ENCODE measurements at regions not wholly inside any gene's neighbourhood (a gene's known extent, or its start where the extent isn't known, plus 50 kb on each side); places are given as distances from the start of the nearest gene placed in this dataset.

GRCh38 chr2:195108182-195108581, 548.8 kb upstream of the SLC39A10 start:
- POLR2A ChIA-PET, result no interaction called here
- no peak overlapping the region for H3K4me2 ChIP-seq (ENCODE audit: low read length)

More at GRCh38 chr2:195108182-195108581, 548.8 kb upstream of the SLC39A10 start:
- no peak overlapping the region for H3K27ac ChIP-seq (ENCODE audit: low read depth, low read length)
- intact Hi-C loops (cut with micrococcal nuclease), result no loop called here
- H3K27me3 ChIP-seq (ENCODE audit: insufficient read depth, low read length), result no peaks in the 10 kb centered on the region
- no peaks in the 10 kb centered on the region for H4K20me1 ChIP-seq (ENCODE audit: insufficient read depth)
- BruUV-seq (replicated peaks), result no TSS peak
- H2AFZ ChIP-seq (ENCODE audit: low read depth, low read length, poor library complexity, severe bottlenecking), result no peak overlapping the region
- H3K4me3 ChIP-seq (replicated peaks in 1 of 2; ENCODE audit: low read depth in 1 of 2, low read length in 2 of 2), result no peak overlapping the region
- H3K36me3 ChIP-seq (ENCODE audit: control insufficient read depth in 1 of 2, insufficient read depth in 2 of 2, low read length in 2 of 2), result no peaks in the 10 kb centered on the region
- no peaks in the 10 kb centered on the region for H3K4me1 ChIP-seq (ENCODE audit: control insufficient read depth in 1 of 2, insufficient read depth in 2 of 2, low read length in 2 of 2)
- CTCF ChIA-PET, result no interaction called here
- RAD21 ChIA-PET (ENCODE audit: low non-redundant PET in 1 of 2, low total read pairs in 2 of 2, uncharacterized antibody in 2 of 2, unreplicated experiment in 2 of 2), result interaction anchor here in 1 of 2 experiments (0.7 kb wide), 1 partner anchor 294 kb away, joined by 5 read pairs; no protein-coding TSS in a partner anchor
- no peak for DNase-seq (ENCODE audit: low read depth, low spot score)
- no peaks in the 10 kb centered on the region for H3K79me2 ChIP-seq (ENCODE audit: insufficient read depth, low read length)
- no peak for TF ChIP-seq FOSL1 (IDR thresholded peaks at IDR 0.05; ENCODE audit: low read depth)
- TF ChIP-seq RAD21 (IDR thresholded peaks at IDR 0.05; ENCODE audit: low read depth), result no peak
- TF ChIP-seq EZH2 (IDR thresholded peaks at IDR 0.05), result no peak
- TF ChIP-seq POLR2AphosphoS5 (IDR thresholded peaks at IDR 0.05; ENCODE audit: low read depth, low read length), result no peak
- TF ChIP-seq MAX (IDR thresholded peaks at IDR 0.05), result no peak
- TF ChIP-seq ZNF274 (IDR thresholded peaks at IDR 0.05; ENCODE audit: low read depth, low read length), result no peak
- TF ChIP-seq ATF3 (IDR thresholded peaks at IDR 0.05), result no peak
- no peak for TF ChIP-seq EGR1 (IDR thresholded peaks at IDR 0.05; ENCODE audit: low read depth)
- TF ChIP-seq ZFX (IDR thresholded peaks at IDR 0.05), result no peak
- no peak for TF ChIP-seq CTCF (IDR thresholded peaks at IDR 0.05 in 2 of 3, conservative IDR thresholded peaks at IDR 0.05 in 1 of 3; ENCODE audit: borderline replicate concordance in 1 of 3, insufficient read depth in 1 of 3, low read depth in 2 of 3, low read length in 2 of 3)
- no peak for TF ChIP-seq ZBTB33 (IDR thresholded peaks at IDR 0.05; ENCODE audit: extremely low read depth, insufficient replicate concordance, low read length)
- no peak for TF ChIP-seq JUND (IDR thresholded peaks at IDR 0.05)
- no peak for TF ChIP-seq REST (IDR thresholded peaks at IDR 0.05; ENCODE audit: low read depth)
- TF ChIP-seq SIN3A (IDR thresholded peaks at IDR 0.05; ENCODE audit: low read depth), result no peak
- no peak for TF ChIP-seq ELF1 (IDR thresholded peaks at IDR 0.05; ENCODE audit: borderline replicate concordance, low read depth)
- no peak for TF ChIP-seq CBX3 (IDR thresholded peaks at IDR 0.05; ENCODE audit: low read depth)
- no peak for TF ChIP-seq EZH2phosphoT487 (IDR thresholded peaks at IDR 0.05; ENCODE audit: borderline replicate concordance)
- TF ChIP-seq YY1 (IDR thresholded peaks at IDR 0.05; ENCODE audit: extremely low read depth, insufficient replicate concordance, low read depth, low read length), result no peak
- no peak for TF ChIP-seq POLR2A (IDR thresholded peaks at IDR 0.05; ENCODE audit: borderline replicate concordance, extremely low read depth, insufficient read depth, insufficient read length)
- no peak for TF ChIP-seq CEBPB (IDR thresholded peaks at IDR 0.05; ENCODE audit: low read depth)
- no peak overlapping the region for H3K9ac ChIP-seq (ENCODE audit: low read length)
- no peak for ATAC-seq
- H3K9me2 ChIP-seq (ENCODE audit: insufficient read depth), result no peaks in the 10 kb centered on the region
- no peaks in the 10 kb centered on the region for H3K9me3 ChIP-seq (ENCODE audit: control insufficient read depth in 1 of 2, insufficient read depth in 1 of 2, low read depth in 1 of 2, low read length in 2 of 2)

Measured in HCT116 (cell line).